GM18868 (cell line): ENCODE measurements at regions not wholly inside any gene's neighbourhood (a gene's known extent, or its start where the extent isn't known, plus 50 kb on each side); places are given as distances from the start of the nearest gene placed in this dataset.

ENCODE experiments used
- ATAC-seq: cut with Tn5 transposase; IDR thresholded peaks from one replicate; pipeline ENCODE4 v1.9.1; 2021; ENCODE audit warnings: mild to moderate bottlenecking, moderate library complexity; ENCODE audit not compliant: unreplicated experiment

- no peak for ATAC-seq
Measured at GRCh38 chr12:93042283-93042682, 113.2 kb upstream of the EEA1 start.

- no peak for ATAC-seq
Measured at GRCh38 chr12:93042684-93043083, 113.6 kb upstream of the EEA1 start.

- no peak for ATAC-seq
Measured at GRCh38 chr12:93043192-93043876, 114.2 kb upstream of the EEA1 start.

GRCh38 chr12:93043877-93044209 lies 114.7 kb upstream of the EEA1 start:
- ATAC-seq, result no peak

- no peak for ATAC-seq
Measured at GRCh38 chr12:93047118-93047517, 118.0 kb upstream of the EEA1 start.

- no peak for ATAC-seq
Measured at GRCh38 chr12:93048656-93049055, 119.6 kb upstream of the EEA1 start.

GRCh38 chr12:93050026-93050747 lies 121.1 kb upstream of the EEA1 start:
- no peak for ATAC-seq

- no peak for ATAC-seq
Measured at GRCh38 chr12:93050748-93051081, 121.6 kb upstream of the EEA1 start.

GRCh38 chr12:93054021-93054420 lies 124.9 kb upstream of the EEA1 start:
- ATAC-seq, result no peak

- no peak for ATAC-seq
Measured at GRCh38 chr12:93055221-93055620, 126.1 kb upstream of the EEA1 start.

- no peak for ATAC-seq
Measured at GRCh38 chr12:93056971-93057535, 128.0 kb upstream of the EEA1 start.

- ATAC-seq, result no peak
Measured at GRCh38 chr12:93058280-93058679, 129.2 kb upstream of the EEA1 start.

- no peak for ATAC-seq
Measured at GRCh38 chr12:93059288-93059687, 130.2 kb upstream of the EEA1 start.

- peak; percentile 98 for ATAC-seq
Measured at GRCh38 chr12:93059925-93060665, 131.0 kb upstream of the EEA1 start.

- peak; percentile 31 for ATAC-seq
Measured at GRCh38 chr12:93060666-93061472, 131.8 kb upstream of the EEA1 start.

- ATAC-seq, result no peak
Measured at GRCh38 chr12:93061473-93062419, 132.7 kb upstream of the EEA1 start.

GRCh38 chr12:93065896-93066295 lies 136.8 kb upstream of the EEA1 start:
- ATAC-seq, result no peak

- no peak for ATAC-seq
Measured at GRCh38 chr12:93072340-93072739, 143.2 kb upstream of the EEA1 start.

- no peak for ATAC-seq
Measured at GRCh38 chr12:93073324-93073723, 144.2 kb upstream of the EEA1 start.

GRCh38 chr12:93078059-93078458 lies 149.0 kb upstream of the EEA1 start:
- no peak for ATAC-seq
